ENCODE measurements at regions not wholly inside any gene's neighbourhood (a gene's known extent, or its start where the extent isn't known, plus 50 kb on each side); places are given as distances from the start of the nearest gene placed in this dataset.
"Not testable (repeated sequence)": the region's sequence is repeated elsewhere in the genome, so short reads cannot be mapped to it uniquely, and the experiment has no call there.

GRCh38 chr11:88061111-88061510 lies 114.1 kb downstream of the RAB38 start:
- in situ Hi-C loops (cut with HindIII; ENCODE audit: low pct_unique_long_range_greater_than_20kb, low sequenced_read_pairs) = no loop called here
- DNase-seq (ENCODE audit: low read depth) = no peak

DNA sequence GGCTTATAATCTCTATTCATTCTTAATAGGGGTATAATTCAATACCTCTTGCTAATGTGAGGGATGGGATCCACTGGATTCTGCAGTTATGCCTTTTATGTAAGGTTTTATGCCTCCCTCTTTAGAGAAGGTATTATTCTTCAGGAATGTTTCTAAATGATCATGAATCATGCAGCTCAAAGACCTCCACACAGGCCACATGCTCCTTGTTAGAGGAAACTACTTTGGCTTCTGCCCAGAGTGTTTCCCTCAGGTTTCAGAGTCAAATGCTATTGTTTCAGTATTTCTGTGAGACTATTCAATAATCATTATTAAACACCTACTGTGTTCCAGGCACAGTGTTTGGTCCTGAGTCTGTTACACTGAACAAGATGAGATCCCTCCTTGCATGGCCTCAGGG lies 115.9 kb downstream of the RAB38 start:
- no peak for DNase-seq (ENCODE audit: low read depth)

DNA sequence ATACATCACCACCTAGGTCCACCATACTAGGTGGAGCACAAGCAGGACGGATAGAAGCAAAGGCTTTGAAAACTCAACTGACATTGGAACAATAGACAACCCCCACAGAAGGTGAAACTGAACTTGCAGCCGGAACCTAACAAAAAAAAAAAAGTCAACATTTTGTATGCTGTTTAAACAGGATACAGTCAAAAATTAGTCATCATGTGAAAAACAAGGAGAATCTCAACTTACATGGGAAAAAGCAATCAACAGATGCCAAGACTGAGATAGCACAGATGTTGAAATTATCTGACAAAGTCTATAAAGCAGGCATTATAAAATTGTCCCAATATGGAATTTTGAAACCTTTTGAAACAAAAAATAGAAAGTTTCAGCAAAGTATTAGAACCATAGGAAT lies 123.8 kb downstream of the RAB38 start:
- DNase-seq (ENCODE audit: low read depth) = no peak
- in situ Hi-C loops (cut with HindIII; ENCODE audit: low pct_unique_long_range_greater_than_20kb, low sequenced_read_pairs) = no loop called here

More for the DNA sequence above, 115.9 kb downstream of the RAB38 start:
- in situ Hi-C loops (cut with HindIII; ENCODE audit: low pct_unique_long_range_greater_than_20kb, low sequenced_read_pairs) = no loop called here

DNA sequence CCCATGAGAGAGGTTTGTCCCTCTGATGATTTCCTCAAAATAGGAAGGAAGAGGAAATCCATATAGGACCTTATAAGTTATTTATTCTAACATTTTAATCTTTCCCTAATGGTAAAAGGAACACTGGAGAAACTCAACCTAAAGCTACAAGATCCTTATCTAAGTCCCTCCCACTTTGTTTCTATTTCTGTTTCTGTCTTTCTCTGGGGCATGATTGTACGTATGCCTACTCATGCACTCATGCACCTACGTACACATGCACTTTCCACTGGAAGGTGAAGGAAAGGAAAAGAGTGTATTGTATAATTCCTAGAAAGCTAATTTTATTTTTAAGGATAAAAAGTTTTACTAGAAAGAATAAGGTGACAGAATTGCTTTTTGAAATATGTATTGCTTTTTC lies 125.0 kb downstream of the RAB38 start:
- in situ Hi-C loops (cut with HindIII; ENCODE audit: low pct_unique_long_range_greater_than_20kb, low sequenced_read_pairs) = no loop called here
- DNase-seq (ENCODE audit: low read depth) = no peak

- in situ Hi-C loops (cut with HindIII; ENCODE audit: low pct_unique_long_range_greater_than_20kb, low sequenced_read_pairs); DNase-seq (ENCODE audit: low read depth): not testable (repeated sequence)
Observed at GRCh38 chr11:88045288-88045687, 130.0 kb downstream of the RAB38 start.

DNA sequence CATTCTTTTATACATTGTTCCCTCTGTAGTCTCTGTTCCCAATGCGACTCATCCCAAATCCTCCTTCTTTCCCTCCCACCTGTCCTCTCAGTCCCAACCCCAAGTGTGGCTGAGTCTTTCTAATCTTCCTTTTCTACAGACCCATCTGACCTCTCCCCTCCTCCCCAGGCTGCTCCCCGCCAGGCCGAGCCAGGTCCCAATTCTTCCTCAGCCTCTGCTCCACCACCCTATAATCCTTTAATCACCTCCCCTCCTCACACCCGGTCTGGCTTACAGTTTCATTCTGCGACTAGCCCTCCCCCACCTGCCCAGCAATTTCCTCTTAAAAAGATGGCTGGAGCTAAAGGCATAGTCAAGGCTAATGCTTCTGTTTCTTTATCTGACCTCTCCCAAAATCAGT lies 130.6 kb downstream of the RAB38 start:
- DNase-seq (ENCODE audit: low read depth); in situ Hi-C loops (cut with HindIII; ENCODE audit: low pct_unique_long_range_greater_than_20kb, low sequenced_read_pairs): not testable (repeated sequence)

DNA sequence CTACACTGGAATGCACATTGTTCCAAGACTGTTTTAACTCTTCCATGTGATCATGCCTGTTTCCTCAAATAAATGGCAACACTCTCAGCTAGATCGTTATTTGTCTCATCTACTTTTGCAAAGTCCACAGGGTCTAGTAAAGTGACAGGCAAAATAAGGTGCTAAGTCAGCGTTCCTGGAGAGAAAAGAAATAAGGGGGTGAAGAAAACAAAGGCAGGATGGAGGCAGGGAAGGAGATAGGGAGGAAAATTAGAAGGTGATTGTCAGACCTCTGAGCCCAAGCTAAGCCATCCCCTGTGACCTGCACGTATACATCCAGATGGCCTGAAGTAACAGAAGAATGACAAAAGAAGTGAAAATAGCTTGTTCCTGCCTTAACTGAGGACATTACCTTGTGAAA lies 132.1 kb downstream of the RAB38 start:
- in situ Hi-C loops (cut with HindIII; ENCODE audit: low pct_unique_long_range_greater_than_20kb, low sequenced_read_pairs) = no loop called here
- DNase-seq (ENCODE audit: low read depth) = no peak

DNA sequence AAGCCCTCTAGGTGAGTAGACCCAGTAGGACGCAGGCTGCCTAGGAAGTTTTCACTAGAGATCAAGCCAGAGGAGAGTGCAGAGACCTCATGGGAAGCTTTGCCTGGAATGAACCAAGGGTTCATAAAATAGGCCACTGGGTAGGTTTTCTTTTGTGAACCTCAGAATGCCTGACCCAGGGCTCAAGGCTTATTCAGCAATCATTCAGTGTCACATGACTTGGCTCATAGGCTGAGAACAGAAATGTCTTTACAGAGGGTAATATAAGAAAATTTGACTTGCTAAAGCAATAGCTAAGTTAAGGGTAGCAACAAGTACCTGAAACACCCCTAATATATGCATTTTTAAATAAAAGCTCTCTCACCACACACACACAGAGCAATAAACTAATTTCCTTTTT lies 132.6 kb downstream of the RAB38 start:
- in situ Hi-C loops (cut with HindIII; ENCODE audit: low pct_unique_long_range_greater_than_20kb, low sequenced_read_pairs) = no loop called here
- DNase-seq (ENCODE audit: low read depth) = no peak

GRCh38 chr11:88042238-88042637 lies 133.0 kb downstream of the RAB38 start:
- DNase-seq (ENCODE audit: low read depth) = no peak
- in situ Hi-C loops (cut with HindIII; ENCODE audit: low pct_unique_long_range_greater_than_20kb, low sequenced_read_pairs) = no loop called here

GRCh38 chr11:88041679-88042078 lies 133.6 kb downstream of the RAB38 start:
- no peak for DNase-seq (ENCODE audit: low read depth)
- in situ Hi-C loops (cut with HindIII; ENCODE audit: low pct_unique_long_range_greater_than_20kb, low sequenced_read_pairs) = no loop called here

DNA sequence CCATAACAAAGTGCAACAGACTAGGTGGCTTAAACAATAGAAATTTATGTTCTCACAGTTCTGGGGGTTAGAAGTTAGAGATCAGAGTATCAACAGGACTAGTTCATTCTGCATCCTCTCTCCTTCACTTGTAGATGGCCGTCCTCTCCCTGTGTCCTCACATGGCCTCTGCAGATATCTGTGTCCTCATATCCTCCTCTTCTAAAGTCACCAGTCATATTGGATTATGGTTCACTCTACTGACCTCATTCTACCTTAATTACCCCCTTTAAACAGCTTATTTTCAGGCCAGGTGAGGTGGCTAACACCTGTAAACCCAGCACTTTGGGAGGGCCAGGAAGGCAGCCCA lies 135.1 kb downstream of the RAB38 start:
- DNase-seq (ENCODE audit: low read depth) = no peak
- in situ Hi-C loops (cut with HindIII; ENCODE audit: low pct_unique_long_range_greater_than_20kb, low sequenced_read_pairs) = no loop called here

DNA sequence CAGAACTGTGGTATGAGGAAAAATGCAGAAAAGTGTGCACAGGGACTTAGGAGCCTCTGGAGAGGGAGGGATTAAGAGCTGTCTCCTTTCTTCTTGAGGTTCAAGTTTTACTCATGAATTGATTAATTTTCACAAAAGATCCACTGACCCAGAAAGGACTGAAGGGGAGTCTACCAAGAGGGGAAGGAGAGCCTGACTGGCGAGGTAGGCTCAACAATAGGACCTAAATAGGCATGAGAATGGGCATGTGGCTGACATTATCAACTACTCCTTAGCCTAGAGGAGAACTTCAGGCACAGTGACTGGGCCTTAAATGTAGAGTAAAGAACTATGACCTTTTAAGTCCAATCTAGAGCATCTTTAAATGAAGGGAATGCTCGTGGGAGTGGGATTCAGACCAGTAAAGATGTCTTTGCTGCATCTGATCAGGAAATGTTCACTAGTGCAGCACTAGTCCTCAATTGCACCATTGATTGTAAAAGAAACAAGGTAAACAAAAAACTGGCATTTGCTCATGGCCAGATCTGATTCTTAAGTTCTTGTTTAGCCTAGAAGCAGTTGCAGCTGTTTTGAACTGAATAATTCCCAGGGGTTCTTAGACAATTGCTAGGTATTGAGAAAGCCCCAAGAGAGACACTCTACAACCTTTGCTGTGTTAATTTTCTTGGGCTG lies 135.6 kb downstream of the RAB38 start:
- in situ Hi-C loops (cut with HindIII; ENCODE audit: low pct_unique_long_range_greater_than_20kb, low sequenced_read_pairs) = no loop called here
- no peak for DNase-seq (ENCODE audit: low read depth)

DNA sequence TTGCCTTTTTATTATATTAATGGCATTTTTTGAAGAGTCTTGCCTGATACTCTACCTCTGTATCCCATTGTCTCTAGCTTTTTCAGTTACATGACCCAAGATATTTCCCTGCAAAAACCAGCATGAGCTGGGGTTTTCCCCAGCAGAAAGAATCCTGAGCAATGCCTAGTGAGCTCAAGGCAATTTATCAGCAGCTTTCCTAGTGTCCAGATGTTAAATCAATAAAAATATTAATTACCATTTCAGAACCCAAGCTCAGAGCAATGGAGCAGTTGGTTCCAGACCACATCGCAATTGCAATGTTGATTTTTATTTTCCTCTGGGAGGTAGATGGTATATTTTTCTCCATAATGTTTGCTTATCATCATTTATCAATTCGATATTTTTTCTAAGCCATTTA lies 137.2 kb downstream of the RAB38 start:
- in situ Hi-C loops (cut with HindIII; ENCODE audit: low pct_unique_long_range_greater_than_20kb, low sequenced_read_pairs) = no loop called here

DNA sequence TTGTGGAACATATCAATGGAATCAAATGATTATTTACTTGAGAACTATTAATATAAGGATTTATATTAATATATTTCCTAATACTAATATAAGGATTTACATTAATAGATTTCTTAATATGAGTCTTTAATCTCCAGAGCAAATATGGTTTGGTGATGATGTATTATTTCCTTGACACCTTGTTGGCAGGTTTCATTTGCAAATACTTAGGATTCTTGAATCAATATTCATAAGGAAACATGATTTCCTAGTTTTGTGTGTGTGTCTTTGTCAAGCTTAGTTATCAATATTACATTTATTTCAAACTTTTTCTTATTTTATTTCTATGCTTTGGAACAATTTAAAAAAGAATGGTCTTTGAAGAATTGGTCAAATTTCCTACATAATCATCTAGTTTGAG lies 138.5 kb downstream of the RAB38 start:
- DNase-seq (ENCODE audit: low read depth) = no peak
- in situ Hi-C loops (cut with HindIII; ENCODE audit: low pct_unique_long_range_greater_than_20kb, low sequenced_read_pairs) = no loop called here

More for the DNA sequence above, 137.2 kb downstream of the RAB38 start:
- DNase-seq (ENCODE audit: low read depth) = no peak

DNA sequence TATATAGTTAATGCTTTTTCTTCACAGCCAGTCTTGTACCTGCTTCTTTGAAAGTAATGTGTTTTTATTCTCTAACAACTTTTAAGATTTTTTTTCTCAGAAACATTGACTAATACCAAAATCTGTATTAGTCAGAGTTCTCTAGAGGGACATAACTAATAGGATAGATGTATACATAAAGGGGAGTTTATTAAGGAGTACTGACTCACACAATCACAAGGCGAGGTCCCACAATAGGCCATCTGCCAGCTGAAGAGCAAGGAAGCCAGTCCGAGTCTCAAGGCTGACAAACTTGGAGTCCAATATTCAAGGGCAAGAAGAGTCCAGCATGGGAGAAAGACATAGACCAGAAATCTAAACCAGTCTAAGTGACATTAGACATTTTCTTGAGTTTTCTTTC lies 140.0 kb downstream of the RAB38 start:
- no peak for DNase-seq (ENCODE audit: low read depth)
- in situ Hi-C loops (cut with HindIII; ENCODE audit: low pct_unique_long_range_greater_than_20kb, low sequenced_read_pairs) = no loop called here

DNA sequence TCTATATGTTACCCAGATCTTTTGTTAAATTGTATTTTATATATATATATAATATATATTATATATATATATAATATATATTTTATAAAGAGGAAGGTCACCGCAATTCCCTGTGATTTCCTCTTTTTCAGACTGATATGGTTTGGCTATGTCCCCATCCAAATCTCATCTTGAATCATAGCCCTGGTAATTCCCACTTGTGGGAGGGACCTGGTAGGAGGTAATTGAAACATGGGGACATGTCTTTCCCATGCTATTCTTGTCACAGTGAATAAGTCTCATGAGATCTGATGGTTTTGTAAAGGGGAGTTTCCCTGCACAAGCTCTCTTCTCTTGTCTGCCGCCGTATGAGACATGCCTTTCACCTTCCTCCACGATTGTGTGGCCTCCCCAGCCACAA lies 157.6 kb downstream of the RAB38 start:
- DNase-seq (ENCODE audit: low read depth) = no peak
- in situ Hi-C loops (cut with HindIII; ENCODE audit: low pct_unique_long_range_greater_than_20kb, low sequenced_read_pairs) = no loop called here

GRCh38 chr11:88016392-88017170 lies 158.7 kb downstream of the RAB38 start:
- in situ Hi-C loops (cut with HindIII; ENCODE audit: low pct_unique_long_range_greater_than_20kb, low sequenced_read_pairs) = no loop called here
- DNase-seq (ENCODE audit: low read depth) = peak; percentile 51

- no peak for DNase-seq (ENCODE audit: low read depth)
- in situ Hi-C loops (cut with HindIII; ENCODE audit: low pct_unique_long_range_greater_than_20kb, low sequenced_read_pairs) = no loop called here
Observed at GRCh38 chr11:88015170-88015569, 160.1 kb downstream of the RAB38 start.

GRCh38 chr11:88013508-88014065 lies 161.7 kb downstream of the RAB38 start:
- in situ Hi-C loops (cut with HindIII; ENCODE audit: low pct_unique_long_range_greater_than_20kb, low sequenced_read_pairs) = no loop called here
- no peak for DNase-seq (ENCODE audit: low read depth)

DNA sequence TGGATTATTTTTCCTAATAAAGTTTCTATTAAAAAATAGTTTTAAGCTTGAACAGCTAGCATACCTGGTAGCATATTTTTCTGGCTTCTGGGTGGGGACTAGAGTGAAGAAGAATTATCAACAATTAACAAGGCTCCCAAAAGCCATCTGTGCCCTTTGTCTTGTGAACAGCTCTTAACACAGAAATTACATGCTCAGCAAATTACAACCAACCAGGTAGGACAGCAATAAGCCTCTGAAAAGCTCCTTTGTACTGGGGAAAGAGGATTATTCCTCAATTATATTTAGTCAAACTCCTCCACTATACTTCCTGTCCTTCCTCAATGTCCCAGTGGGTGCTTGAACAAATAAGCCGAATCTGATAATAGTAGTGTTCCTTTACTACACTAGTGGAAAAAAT lies 162.8 kb downstream of the RAB38 start:
- in situ Hi-C loops (cut with HindIII; ENCODE audit: low pct_unique_long_range_greater_than_20kb, low sequenced_read_pairs) = no loop called here
- DNase-seq (ENCODE audit: low read depth) = no peak

Data from Caki2 (cell line).